ENCODE measurements at regions not wholly inside any gene's neighbourhood (a gene's known extent, or its start where the extent isn't known, plus 50 kb on each side); places are given as distances from the start of the nearest gene placed in this dataset.

GRCh38 chr4:3679071-3679825, 86.9 kb upstream of the ADRA2C start:
- Histone ChIP-seq H3K36me3 (ENCODE audit: control insufficient read depth, insufficient read depth, low read length) (no peaks in the 10 kb centered on the region), H3K9ac (ENCODE audit: low read depth, low read length) (no peak overlapping the region), H3K4me3 (ENCODE audit: low read depth, low read length) (no peak overlapping the region), H3K4me1 (ENCODE audit: control insufficient read depth, insufficient read depth, low read length) (no peaks in the 10 kb centered on the region), H3K9me3 (ENCODE audit: control insufficient read depth, insufficient read depth, low read length) (no peaks in the 10 kb centered on the region), H3K27me3 (ENCODE audit: control insufficient read depth, insufficient read depth, low read length) (no peaks in the 10 kb centered on the region)

GRCh38 chr4:3677748-3678070, 88.5 kb upstream of the ADRA2C start:
- Histone ChIP-seq H3K36me3 (ENCODE audit: control insufficient read depth, insufficient read depth, low read length) (no peaks in the 10 kb centered on the region), H3K4me1 (ENCODE audit: control insufficient read depth, insufficient read depth, low read length) (no peaks in the 10 kb centered on the region), H3K27me3 (ENCODE audit: control insufficient read depth, insufficient read depth, low read length) (no peaks in the 10 kb centered on the region), H3K4me3 (ENCODE audit: low read depth, low read length) (no peak overlapping the region), H3K9me3 (ENCODE audit: control insufficient read depth, insufficient read depth, low read length) (no peaks in the 10 kb centered on the region), H3K9ac (ENCODE audit: low read depth, low read length) (no peak overlapping the region)

GRCh38 chr4:3676907-3677747, 89.1 kb upstream of the ADRA2C start:
- no peaks in the 10 kb centered on the region for H3K27me3 ChIP-seq (ENCODE audit: control insufficient read depth, insufficient read depth, low read length)
- no peak overlapping the region for H3K9ac ChIP-seq (ENCODE audit: low read depth, low read length)
- H3K9me3 ChIP-seq (ENCODE audit: control insufficient read depth, insufficient read depth, low read length), result no peaks in the 10 kb centered on the region
- no peaks in the 10 kb centered on the region for H3K36me3 ChIP-seq (ENCODE audit: control insufficient read depth, insufficient read depth, low read length)
- no peaks in the 10 kb centered on the region for H3K4me1 ChIP-seq (ENCODE audit: control insufficient read depth, insufficient read depth, low read length)
- H3K4me3 ChIP-seq (ENCODE audit: low read depth, low read length), result no peak overlapping the region

GRCh38 chr4:3676196-3676595, 90.0 kb upstream of the ADRA2C start:
- no peaks in the 10 kb centered on the region for H3K4me1 ChIP-seq (ENCODE audit: control insufficient read depth, insufficient read depth, low read length)
- no peaks in the 10 kb centered on the region for H3K36me3 ChIP-seq (ENCODE audit: control insufficient read depth, insufficient read depth, low read length)
- H3K27me3 ChIP-seq (ENCODE audit: control insufficient read depth, insufficient read depth, low read length), result no peaks in the 10 kb centered on the region
- no peak overlapping the region for H3K4me3 ChIP-seq (ENCODE audit: low read depth, low read length)
- H3K9ac ChIP-seq (ENCODE audit: low read depth, low read length), result no peak overlapping the region
- no peaks in the 10 kb centered on the region for H3K9me3 ChIP-seq (ENCODE audit: control insufficient read depth, insufficient read depth, low read length)

- Histone ChIP-seq H3K27me3 (ENCODE audit: control insufficient read depth, insufficient read depth, low read length) (no peaks in the 10 kb centered on the region), H3K36me3 (ENCODE audit: control insufficient read depth, insufficient read depth, low read length) (no peaks in the 10 kb centered on the region), H3K4me1 (ENCODE audit: control insufficient read depth, insufficient read depth, low read length) (no peaks in the 10 kb centered on the region), H3K9ac (ENCODE audit: low read depth, low read length) (no peak overlapping the region), H3K9me3 (ENCODE audit: control insufficient read depth, insufficient read depth, low read length) (no peaks in the 10 kb centered on the region), H3K4me3 (ENCODE audit: low read depth, low read length) (no peak overlapping the region)
Observed at GRCh38 chr4:3675251-3676115, 90.7 kb upstream of the ADRA2C start.

- Histone ChIP-seq H3K4me3 (ENCODE audit: low read depth, low read length) (no peak overlapping the region), H3K9me3 (ENCODE audit: control insufficient read depth, insufficient read depth, low read length) (no peaks in the 10 kb centered on the region), H3K36me3 (ENCODE audit: control insufficient read depth, insufficient read depth, low read length) (no peaks in the 10 kb centered on the region), H3K4me1 (ENCODE audit: control insufficient read depth, insufficient read depth, low read length) (no peaks in the 10 kb centered on the region), H3K9ac (ENCODE audit: low read depth, low read length) (no peak overlapping the region), H3K27me3 (ENCODE audit: control insufficient read depth, insufficient read depth, low read length) (no peaks in the 10 kb centered on the region)
Observed at GRCh38 chr4:3674479-3674851, 91.7 kb upstream of the ADRA2C start.

- H3K9me3 ChIP-seq (ENCODE audit: control insufficient read depth, insufficient read depth, low read length), result no peaks in the 10 kb centered on the region
- H3K4me1 ChIP-seq (ENCODE audit: control insufficient read depth, insufficient read depth, low read length), result no peaks in the 10 kb centered on the region
- H3K9ac ChIP-seq (ENCODE audit: low read depth, low read length), result no peak overlapping the region
- H3K36me3 ChIP-seq (ENCODE audit: control insufficient read depth, insufficient read depth, low read length), result no peaks in the 10 kb centered on the region
- H3K4me3 ChIP-seq (ENCODE audit: low read depth, low read length), result no peak overlapping the region
- no peaks in the 10 kb centered on the region for H3K27me3 ChIP-seq (ENCODE audit: control insufficient read depth, insufficient read depth, low read length)
Observed at GRCh38 chr4:3673716-3674478, 92.3 kb upstream of the ADRA2C start.

GRCh38 chr4:3673176-3673575, 93.0 kb upstream of the ADRA2C start:
- Histone ChIP-seq H3K9ac (ENCODE audit: low read depth, low read length) (no peak overlapping the region), H3K27me3 (ENCODE audit: control insufficient read depth, insufficient read depth, low read length) (no peaks in the 10 kb centered on the region), H3K4me1 (ENCODE audit: control insufficient read depth, insufficient read depth, low read length) (no peaks in the 10 kb centered on the region), H3K9me3 (ENCODE audit: control insufficient read depth, insufficient read depth, low read length) (no peaks in the 10 kb centered on the region), H3K4me3 (ENCODE audit: low read depth, low read length) (no peak overlapping the region), H3K36me3 (ENCODE audit: control insufficient read depth, insufficient read depth, low read length) (no peaks in the 10 kb centered on the region)

- Histone ChIP-seq H3K9me3 (ENCODE audit: control insufficient read depth, insufficient read depth, low read length) (no peaks in the 10 kb centered on the region), H3K36me3 (ENCODE audit: control insufficient read depth, insufficient read depth, low read length) (no peaks in the 10 kb centered on the region), H3K27me3 (ENCODE audit: control insufficient read depth, insufficient read depth, low read length) (no peaks in the 10 kb centered on the region), H3K4me1 (ENCODE audit: control insufficient read depth, insufficient read depth, low read length) (no peaks in the 10 kb centered on the region), H3K4me3 (ENCODE audit: low read depth, low read length) (no peak overlapping the region), H3K9ac (ENCODE audit: low read depth, low read length) (no peak overlapping the region)
Observed at GRCh38 chr4:3672465-3672831, 93.7 kb upstream of the ADRA2C start.

- H3K27me3 ChIP-seq (ENCODE audit: control insufficient read depth, insufficient read depth, low read length), result no peaks in the 10 kb centered on the region
- no peaks in the 10 kb centered on the region for H3K4me1 ChIP-seq (ENCODE audit: control insufficient read depth, insufficient read depth, low read length)
- H3K36me3 ChIP-seq (ENCODE audit: control insufficient read depth, insufficient read depth, low read length), result no peaks in the 10 kb centered on the region
- H3K4me3 ChIP-seq (ENCODE audit: low read depth, low read length), result no peak overlapping the region
- H3K9me3 ChIP-seq (ENCODE audit: control insufficient read depth, insufficient read depth, low read length), result no peaks in the 10 kb centered on the region
- H3K9ac ChIP-seq (ENCODE audit: low read depth, low read length), result no peak overlapping the region
Observed at GRCh38 chr4:3671571-3672464, 94.4 kb upstream of the ADRA2C start.
